Loucy (cell line): ENCODE measurements at regions not wholly inside any gene's neighbourhood (a gene's known extent, or its start where the extent isn't known, plus 50 kb on each side); places are given as distances from the start of the nearest gene placed in this dataset.

Source experiments
- H2AFZ ChIP-seq: fragments of 200-600 bp; sonication (generic); 2 replicates; pipeline ENCODE4 v1.6.0; 2016; ENCODE audit warnings: antibody characterized with exemption, mild to moderate bottlenecking, low read length, moderate library complexity
- H3F3A ChIP-seq: fragments of 200-600 bp; 2 replicates; pipeline ENCODE4 v1.6.0; 2016; ENCODE audit warnings: antibody characterized with exemption, low read depth, mild to moderate bottlenecking
- H3K27me3 ChIP-seq: fragments of 200-600 bp; sonication (generic); 2 replicates; pipeline ENCODE4 v1.6.1; 2014; ENCODE audit warnings: low read length, mild to moderate bottlenecking; ENCODE audit not compliant: insufficient read depth, poor library complexity, severe bottlenecking
- H3K36me3 ChIP-seq: fragments of 200-600 bp; sonication (generic); 2 replicates; pipeline ENCODE4 v1.6.1; 2016; ENCODE audit warnings: low read length; ENCODE audit not compliant: insufficient read depth
- H3K4me1 ChIP-seq: fragments of 200-600 bp; sonication (generic); 2 replicates; pipeline ENCODE4 v1.5.1; 2014; ENCODE audit warnings: low read length, mild to moderate bottlenecking; ENCODE audit not compliant: insufficient read depth, poor library complexity, severe bottlenecking
- H3K4me2 ChIP-seq: fragments of 200-600 bp; sonication (generic); 2 replicates; pipeline ENCODE4 v1.6.0; 2014; ENCODE audit warnings: antibody characterized with exemption, low read length, low read depth, mild to moderate bottlenecking; ENCODE audit not compliant: poor library complexity, severe bottlenecking
- H3K4me3 ChIP-seq: fragments of 200-600 bp; sonication (generic); 2 replicates; pipeline ENCODE4 v1.5.1; 2014; ENCODE audit warnings: low read length, mild to moderate bottlenecking, mixed read lengths; ENCODE audit not compliant: poor library complexity, severe bottlenecking
- H3K79me2 ChIP-seq: fragments of 200-600 bp; sonication (generic); 2 replicates; pipeline ENCODE4 v1.6.1; 2014; ENCODE audit warnings: low read length; ENCODE audit not compliant: insufficient read depth
- H3K9ac ChIP-seq: fragments of 200-600 bp; sonication (generic); 2 replicates; pipeline ENCODE4 v1.6.0; 2014; ENCODE audit warnings: mild to moderate bottlenecking, low read depth, low read length, moderate library complexity; ENCODE audit not compliant: poor library complexity, severe bottlenecking
- H3K9me2 ChIP-seq: fragments of 200-600 bp; sonication (generic); replicated peaks from 2 replicates; pipeline ENCODE4 v1.6.1; 2016; ENCODE audit warnings: low read depth, low read length, mixed read lengths
- H3K9me3 ChIP-seq: fragments of 200-600 bp; sonication (generic); 2 replicates; pipeline ENCODE4 v1.6.1; 2014; ENCODE audit warnings: mild to moderate bottlenecking, antibody characterized with exemption, low read length, low read depth; ENCODE audit not compliant: insufficient read depth
- H4K20me1 ChIP-seq: fragments of 200-600 bp; sonication (generic); 2 replicates; pipeline ENCODE4 v1.6.0; 2014; ENCODE audit warnings: antibody characterized with exemption, low read length, mild to moderate bottlenecking; ENCODE audit not compliant: insufficient read depth, poor library complexity, severe bottlenecking
- CTCF ChIP-seq: fragments of 200-600 bp; sonication (generic); conservative IDR thresholded peaks from 2 replicates; pipeline ENCODE4 v1.5.1; 2014; ENCODE audit warnings: mild to moderate bottlenecking, antibody characterized with exemption, low read length
- EZH2phosphoT487 ChIP-seq: fragments of 200-600 bp; IDR thresholded peaks from 2 replicates; pipeline ENCODE4 v1.6.1; 2018; ENCODE audit warnings: antibody characterized with exemption, mild to moderate bottlenecking, moderate library complexity, borderline replicate concordance

- Histone ChIP-seq H3K4me2 (no peak overlapping the region), H3K79me2 (no peaks in the 10 kb centered on the region), H3F3A (no peaks in the 10 kb centered on the region), H3K27me3 (no peaks in the 10 kb centered on the region), H3K4me1 (no peaks in the 10 kb centered on the region), H3K36me3 (no peaks in the 10 kb centered on the region), H3K9ac (no peak overlapping the region), H4K20me1 (no peaks in the 10 kb centered on the region), H3K9me2 (no peaks in the 10 kb centered on the region), H2AFZ (no peak overlapping the region), H3K9me3 (no peaks in the 10 kb centered on the region), H3K4me3 (no peak overlapping the region)
- TF ChIP-seq CTCF = no peak
- no peak for TF ChIP-seq EZH2phosphoT487
Measured at GRCh38 chr10:128741180-128741579, 615.0 kb upstream of the MKI67 start.

GRCh38 chr10:128741680-128742079, 615.5 kb upstream of the MKI67 start:
- TF ChIP-seq EZH2phosphoT487 = no peak
- Histone ChIP-seq H3K4me1 (no peaks in the 10 kb centered on the region), H3K4me2 (no peak overlapping the region), H4K20me1 (no peaks in the 10 kb centered on the region), H3K9me2 (no peaks in the 10 kb centered on the region), H3K4me3 (no peak overlapping the region), H3K79me2 (no peaks in the 10 kb centered on the region), H3F3A (no peaks in the 10 kb centered on the region), H3K27me3 (no peaks in the 10 kb centered on the region), H3K36me3 (no peaks in the 10 kb centered on the region), H2AFZ (no peak overlapping the region), H3K9ac (no peak overlapping the region), H3K9me3 (no peaks in the 10 kb centered on the region)

GRCh38 chr10:128744092-128744491, 617.9 kb upstream of the MKI67 start:
- Histone ChIP-seq H3K4me3 (no peak overlapping the region), H2AFZ (no peak overlapping the region), H3K4me1 (no peaks in the 10 kb centered on the region), H3K4me2 (no peak overlapping the region), H3K27me3 (no peaks in the 10 kb centered on the region), H3K36me3 (no peaks in the 10 kb centered on the region), H3K9me3 (no peaks in the 10 kb centered on the region), H3K79me2 (no peaks in the 10 kb centered on the region), H3F3A (no peaks in the 10 kb centered on the region), H3K9me2 (no peaks in the 10 kb centered on the region), H4K20me1 (no peaks in the 10 kb centered on the region), H3K9ac (no peak overlapping the region)
- TF ChIP-seq CTCF = no peak
- TF ChIP-seq EZH2phosphoT487 = no peak

GRCh38 chr10:128744811-128745305, 618.6 kb upstream of the MKI67 start:
- no peaks in the 10 kb centered on the region for H3K9me2 ChIP-seq
- no peak overlapping the region for H2AFZ ChIP-seq
- no peaks in the 10 kb centered on the region for H3K27me3 ChIP-seq
- H3K36me3 ChIP-seq = no peaks in the 10 kb centered on the region
- no peaks in the 10 kb centered on the region for H3K9me3 ChIP-seq
- no peaks in the 10 kb centered on the region for H3F3A ChIP-seq
- no peak overlapping the region for H3K4me3 ChIP-seq
- no peak for TF ChIP-seq EZH2phosphoT487
- TF ChIP-seq CTCF = no peak
- no peaks in the 10 kb centered on the region for H3K79me2 ChIP-seq
- no peak overlapping the region for H3K9ac ChIP-seq
- H4K20me1 ChIP-seq = no peaks in the 10 kb centered on the region
- no peak overlapping the region for H3K4me2 ChIP-seq
- H3K4me1 ChIP-seq = no peaks in the 10 kb centered on the region
